ENCODE measurements at regions not wholly inside any gene's neighbourhood (a gene's known extent, or its start where the extent isn't known, plus 50 kb on each side); places are given as distances from the start of the nearest gene placed in this dataset.

DNA sequence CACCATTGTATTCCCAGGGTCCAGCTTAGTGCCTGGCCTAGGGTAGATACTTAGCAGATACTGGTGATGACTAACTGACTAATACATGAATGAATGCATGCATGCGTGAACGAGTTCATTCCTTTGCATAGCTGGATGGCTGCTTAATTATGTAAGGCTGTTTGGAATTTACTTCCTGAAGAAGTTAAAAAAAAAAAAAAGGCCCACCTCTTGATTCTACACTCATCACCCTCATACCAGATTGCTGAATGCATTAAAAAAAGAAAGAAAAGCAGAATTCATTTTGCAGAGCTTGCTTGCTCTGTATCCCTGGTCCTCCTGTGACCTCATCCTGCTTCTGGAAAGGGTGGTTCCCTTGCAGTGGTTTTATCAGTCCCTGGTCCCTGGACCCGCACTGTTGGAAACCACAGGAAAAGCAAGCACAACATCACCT lies 277.6 kb upstream of the CFAP20DC start:
- TF ChIP-seq, protein P1, sequence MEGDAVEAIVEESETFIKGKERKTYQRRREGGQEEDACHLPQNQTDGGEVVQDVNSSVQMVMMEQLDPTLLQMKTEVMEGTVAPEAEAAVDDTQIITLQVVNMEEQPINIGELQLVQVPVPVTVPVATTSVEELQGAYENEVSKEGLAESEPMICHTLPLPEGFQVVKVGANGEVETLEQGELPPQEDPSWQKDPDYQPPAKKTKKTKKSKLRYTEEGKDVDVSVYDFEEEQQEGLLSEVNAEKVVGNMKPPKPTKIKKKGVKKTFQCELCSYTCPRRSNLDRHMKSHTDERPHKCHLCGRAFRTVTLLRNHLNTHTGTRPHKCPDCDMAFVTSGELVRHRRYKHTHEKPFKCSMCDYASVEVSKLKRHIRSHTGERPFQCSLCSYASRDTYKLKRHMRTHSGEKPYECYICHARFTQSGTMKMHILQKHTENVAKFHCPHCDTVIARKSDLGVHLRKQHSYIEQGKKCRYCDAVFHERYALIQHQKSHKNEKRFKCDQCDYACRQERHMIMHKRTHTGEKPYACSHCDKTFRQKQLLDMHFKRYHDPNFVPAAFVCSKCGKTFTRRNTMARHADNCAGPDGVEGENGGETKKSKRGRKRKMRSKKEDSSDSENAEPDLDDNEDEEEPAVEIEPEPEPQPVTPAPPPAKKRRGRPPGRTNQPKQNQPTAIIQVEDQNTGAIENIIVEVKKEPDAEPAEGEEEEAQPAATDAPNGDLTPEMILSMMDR (IDR thresholded peaks at IDR 0.05), result no peak
- TF ChIP-seq EP300 (IDR thresholded peaks at IDR 0.05), result no peak
- TF ChIP-seq POLR2A (IDR thresholded peaks at IDR 0.05), result no peak
